Stomach (tissue), 8 donors: ENCODE measurements at regions not wholly inside any gene's neighbourhood (a gene's known extent, or its start where the extent isn't known, plus 50 kb on each side); places are given as distances from the start of the nearest gene placed in this dataset.

Experiments used
- DNase-seq, 2 donors: peaks; one replicate each; pipeline versions ENCODE4 v3.0.0 to v3.0.0-alpha.2; 2013 to 2019
- H3K27ac ChIP-seq, 5 donors: fragments of 200-600 bp in 4 of 5; sonication (generic) in 4 of 5; one replicate each; pipeline ENCODE4 v1.5.1; 2013 to 2019; ENCODE audit warnings: mild to moderate bottlenecking in 1 of 5, moderate library complexity in 1 of 5
- H3K27me3 ChIP-seq, 3 donors: fragments of 200-600 bp; sonication (generic); one replicate each; pipeline ENCODE4 v1.5.1; 2017 to 2019; ENCODE audit warnings: mixed run types in 1 of 3
- H3K36me3 ChIP-seq, 4 donors: fragments of 200-600 bp; sonication (generic); 1 replicate in 3 of 4; 2 replicates in 1 of 4; pipeline ENCODE4 v1.5.1; 2016 to 2019
- H3K4me1 ChIP-seq, 4 donors: fragments of 200-600 bp; sonication (generic); one replicate each; pipeline ENCODE4 v1.5.1; 2016 to 2019
- H3K4me3 ChIP-seq, 4 donors: fragments of 200-600 bp; sonication (generic) in 3 of 4; one replicate each; pipeline ENCODE4 v1.5.1; 2016 to 2019; ENCODE audit warnings: mild to moderate bottlenecking in 1 of 4
- H3K9me3 ChIP-seq, 4 donors: fragments of 200-600 bp; sonication (generic); one replicate each; pipeline ENCODE4 v1.5.1; 2016 to 2019
- EP300 ChIP-seq: sonication (generic); formaldehyde crosslinking; IDR thresholded peaks from one replicate; pipeline ENCODE4 v1.6.1; 2017; ENCODE audit warnings: antibody characterized with exemption
- POLR2A ChIP-seq, 4 donors: fragments of 450-650 bp; IDR thresholded peaks; one replicate each; pipeline ENCODE4 v1.6.1; 2016; ENCODE audit warnings: antibody characterized with exemption in 4 of 4, control low read depth in 2 of 4, mild to moderate bottlenecking in 1 of 4, moderate library complexity in 1 of 4
- POLR2AphosphoS5 ChIP-seq, 3 donors: sonication (generic); formaldehyde crosslinking; IDR thresholded peaks; one replicate each; pipeline ENCODE4 v1.6.1; 2016; ENCODE audit warnings: antibody characterized with exemption in 3 of 3
- WGBS, 5 donors: extraction: QIAGEN DNeasy Blood & Tissue Kit in 3 of 5; methylation state at CpG; one replicate each; pipeline versions ENCODE4 v1.1.5 to v1.1.7; 2013 to 2018; 5-methylcytosine and 5-hydroxymethylcytosine counted together
- intact Hi-C: fragments of 100-400 bp; cut with DNase I; formaldehyde crosslinking; loops from one replicate; pipeline ENCODE4 v1.15.1; 2023; ENCODE audit warnings: low total_unique reads
- TF ChIP-seq, protein P1 (sequence below), 7 experiments: fragments of 450-650 bp in 4 of 7; fragments of 200-600 bp in 3 of 7; sonication (generic) in 3 of 7; IDR thresholded peaks; one replicate each; pipeline ENCODE4 v1.5.1; 2016 to 2019; ENCODE audit warnings: antibody characterized with exemption in 7 of 7, control low read depth in 2 of 7, mild to moderate bottlenecking in 1 of 7
- donor health status: healthy with polysubstance abuse.
- donor health status: Bipolar disorder and iron deficiency.
- donor health status: healthy.

DNA sequence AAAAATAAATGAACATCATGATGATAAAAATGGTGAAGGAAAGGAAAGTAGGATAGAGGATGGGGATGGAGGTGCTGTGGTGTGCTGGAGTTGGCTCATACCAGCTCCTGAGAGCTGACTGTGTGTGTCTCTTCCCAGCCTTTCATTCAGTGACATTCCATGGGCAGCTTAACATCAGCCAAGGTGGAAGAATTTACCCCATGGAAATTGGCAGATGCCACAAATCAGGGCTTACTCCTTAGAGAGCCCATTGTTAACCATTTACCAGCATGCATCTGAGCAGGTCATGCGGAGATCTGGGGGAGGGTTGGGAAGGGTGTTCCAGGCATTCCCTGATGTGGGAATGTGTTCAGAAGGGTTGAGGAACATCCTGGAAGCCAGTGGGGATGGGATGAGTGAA, 164.7 kb upstream of the MYL2 start:
- no peak for TF ChIP-seq POLR2A (IDR thresholded peaks at IDR 0.05)
- no peak for TF ChIP-seq EP300
- TF ChIP-seq, protein P1, sequence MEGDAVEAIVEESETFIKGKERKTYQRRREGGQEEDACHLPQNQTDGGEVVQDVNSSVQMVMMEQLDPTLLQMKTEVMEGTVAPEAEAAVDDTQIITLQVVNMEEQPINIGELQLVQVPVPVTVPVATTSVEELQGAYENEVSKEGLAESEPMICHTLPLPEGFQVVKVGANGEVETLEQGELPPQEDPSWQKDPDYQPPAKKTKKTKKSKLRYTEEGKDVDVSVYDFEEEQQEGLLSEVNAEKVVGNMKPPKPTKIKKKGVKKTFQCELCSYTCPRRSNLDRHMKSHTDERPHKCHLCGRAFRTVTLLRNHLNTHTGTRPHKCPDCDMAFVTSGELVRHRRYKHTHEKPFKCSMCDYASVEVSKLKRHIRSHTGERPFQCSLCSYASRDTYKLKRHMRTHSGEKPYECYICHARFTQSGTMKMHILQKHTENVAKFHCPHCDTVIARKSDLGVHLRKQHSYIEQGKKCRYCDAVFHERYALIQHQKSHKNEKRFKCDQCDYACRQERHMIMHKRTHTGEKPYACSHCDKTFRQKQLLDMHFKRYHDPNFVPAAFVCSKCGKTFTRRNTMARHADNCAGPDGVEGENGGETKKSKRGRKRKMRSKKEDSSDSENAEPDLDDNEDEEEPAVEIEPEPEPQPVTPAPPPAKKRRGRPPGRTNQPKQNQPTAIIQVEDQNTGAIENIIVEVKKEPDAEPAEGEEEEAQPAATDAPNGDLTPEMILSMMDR (IDR thresholded peaks at IDR 0.05) = no peak
- no peak for TF ChIP-seq POLR2AphosphoS5 (IDR thresholded peaks at IDR 0.05)
- no peaks in the 10 kb centered on the region for H3K36me3 ChIP-seq
- no peak for DNase-seq
- intact Hi-C loops = no loop called here
- H3K4me3 ChIP-seq = no peak overlapping the region
- no peaks in the 10 kb centered on the region for H3K4me1 ChIP-seq
- WGBS, 5 donors = 84 to 96% (median 90%) methylated on average over 1 of the region's 1 CpG
- H3K27ac ChIP-seq = no peak overlapping the region
- no peaks in the 10 kb centered on the region for H3K9me3 ChIP-seq
- peaks cover 0 to 19% (median 0%) of the 10 kb centered on the region in 3 donors for H3K27me3 ChIP-seq

DNA sequence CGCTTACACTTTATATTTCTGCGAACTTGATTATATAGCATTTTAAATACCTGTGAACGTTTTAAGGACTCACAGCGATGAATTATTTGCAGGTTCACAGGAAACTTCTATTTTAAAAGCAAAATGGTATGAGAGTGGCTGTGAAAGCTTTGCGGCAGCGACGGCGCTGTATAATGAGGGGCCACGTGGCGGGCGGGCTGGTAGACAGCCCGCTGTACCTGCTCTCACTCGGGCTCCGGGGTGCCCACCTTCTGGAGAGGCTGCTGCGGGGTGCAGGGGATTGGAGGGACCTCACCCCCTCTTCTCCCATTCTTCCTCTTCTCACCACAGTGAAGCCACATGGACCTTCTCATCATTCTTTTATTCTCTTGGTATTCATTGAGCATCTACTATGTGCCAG, 164.2 kb upstream of the MYL2 start:
- intact Hi-C loops = no loop called here
- TF ChIP-seq, protein P1 (IDR thresholded peaks at IDR 0.05) = no peak
- no peak for TF ChIP-seq EP300
- no peak for TF ChIP-seq POLR2AphosphoS5 (IDR thresholded peaks at IDR 0.05)
- no peak for TF ChIP-seq POLR2A (IDR thresholded peaks at IDR 0.05)
- H3K4me1 ChIP-seq = no peaks in the 10 kb centered on the region
- H3K27ac ChIP-seq = no peak overlapping the region
- DNase-seq = no peak
- no peaks in the 10 kb centered on the region for H3K9me3 ChIP-seq
- WGBS, 5 donors = 87 to 90% (median 89%) methylated on average over 15 of the region's 15 CpGs
- no peak overlapping the region for H3K4me3 ChIP-seq
- no peaks in the 10 kb centered on the region for H3K36me3 ChIP-seq
- H3K27me3 ChIP-seq = peaks cover 0 to 19% (median 0%) of the 10 kb centered on the region in 3 donors

DNA sequence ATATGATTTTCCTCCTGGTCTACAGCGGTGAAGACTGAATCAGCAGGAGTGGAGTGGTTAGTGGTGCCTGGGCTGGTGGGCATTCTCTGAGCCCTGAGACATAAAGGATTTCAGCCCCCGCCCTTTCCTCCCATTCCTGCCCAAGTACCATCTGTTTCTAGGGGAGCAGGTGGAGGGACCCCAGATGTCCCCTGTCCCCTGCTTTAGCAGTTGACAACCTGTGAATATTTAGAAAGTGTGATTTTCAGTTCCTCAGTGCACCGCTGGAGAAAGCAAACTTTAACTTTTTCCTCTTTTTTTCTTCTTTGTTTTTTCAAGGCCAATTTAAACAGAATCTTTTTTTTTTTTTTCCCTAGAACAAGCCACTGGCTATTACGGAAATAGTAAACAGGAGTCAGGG, 163.8 kb upstream of the MYL2 start:
- Histone ChIP-seq H3K4me3 (no peak overlapping the region), H3K4me1 (no peaks in the 10 kb centered on the region), H3K27ac (no peak overlapping the region), H3K9me3 (no peaks in the 10 kb centered on the region), H3K27me3 (peaks cover 0 to 19% (median 0%) of the 10 kb centered on the region in 3 donors), H3K36me3 (no peaks in the 10 kb centered on the region)
- 49 to 57% (median 54%) methylated on average over 4 of the region's 4 CpGs for WGBS, 5 donors
- no peak for TF ChIP-seq POLR2A (IDR thresholded peaks at IDR 0.05)
- no peak for TF ChIP-seq EP300
- DNase-seq = no peak
- intact Hi-C loops = no loop called here

DNA sequence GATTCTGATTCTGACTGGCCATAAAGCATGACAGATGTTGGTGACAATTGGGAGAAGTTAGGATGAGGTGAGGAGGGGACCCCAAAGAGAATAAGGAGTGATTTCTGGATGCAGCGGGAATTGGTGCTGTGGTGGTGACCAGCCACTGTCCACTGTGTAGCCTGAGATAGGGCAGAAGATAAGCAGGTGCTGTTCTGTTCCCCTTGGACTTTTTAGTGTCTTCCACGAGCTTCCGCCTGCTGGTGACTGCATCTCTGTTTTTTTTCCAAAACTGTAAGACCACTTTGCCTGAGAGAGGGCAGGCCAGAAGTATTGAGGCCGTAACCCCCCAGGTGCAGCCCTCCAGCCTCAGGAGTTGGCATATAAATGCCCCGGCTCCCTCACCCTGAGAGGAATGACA, 161.2 kb upstream of the MYL2 start:
- peaks cover 0 to 6% (median 3%) of the 10 kb centered on the region in 4 donors for H3K4me1 ChIP-seq
- DNase-seq = no peak
- TF ChIP-seq POLR2A (IDR thresholded peaks at IDR 0.05) (no peak), EP300 (no peak), POLR2AphosphoS5 (IDR thresholded peaks at IDR 0.05) (no peak)
- TF ChIP-seq, protein P1 (IDR thresholded peaks at IDR 0.05) = no peak
- WGBS, 5 donors = 84 to 91% (median 86%) methylated on average over 5 of the region's 5 CpGs
- no peak overlapping the region for H3K27ac ChIP-seq
- intact Hi-C loops = no loop called here
- no peaks in the 10 kb centered on the region for H3K36me3 ChIP-seq
- no peaks in the 10 kb centered on the region for H3K9me3 ChIP-seq
- H3K27me3 ChIP-seq = peaks cover 0 to 19% (median 0%) of the 10 kb centered on the region in 3 donors
- no peak overlapping the region for H3K4me3 ChIP-seq

DNA sequence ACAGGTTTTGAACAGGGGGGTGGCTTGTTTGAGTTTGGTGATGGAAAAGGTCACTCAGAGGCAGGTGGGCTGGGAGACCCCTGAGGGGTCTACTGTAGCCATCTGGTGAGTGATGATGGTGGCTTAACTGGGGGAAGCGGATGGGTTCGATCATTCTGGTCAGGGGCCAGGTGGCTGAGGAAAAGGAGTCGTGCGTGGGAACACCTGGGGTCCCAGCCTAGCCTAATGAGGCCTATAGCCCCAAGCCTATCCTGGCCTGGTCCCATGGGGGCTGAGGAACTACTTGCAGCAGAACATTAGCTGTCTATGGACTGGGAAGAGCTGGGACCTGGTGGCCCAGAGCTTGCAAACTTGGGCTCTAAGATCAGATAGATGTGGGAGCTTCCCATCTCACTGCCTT, 158.4 kb upstream of the MYL2 start:
- no peak for DNase-seq
- WGBS, 5 donors = 89 to 98% (median 93%) methylated on average over 4 of the region's 4 CpGs
- H3K36me3 ChIP-seq = no peaks in the 10 kb centered on the region
- intact Hi-C loops = no loop called here
- H3K27me3 ChIP-seq = peaks cover 0 to 27% (median 0%) of the 10 kb centered on the region in 3 donors
- no peak overlapping the region for H3K4me3 ChIP-seq
- no peak for TF ChIP-seq EP300
- TF ChIP-seq POLR2AphosphoS5 (IDR thresholded peaks at IDR 0.05) = no peak
- TF ChIP-seq, protein P1 (IDR thresholded peaks at IDR 0.05) = no peak
- TF ChIP-seq POLR2A (IDR thresholded peaks at IDR 0.05) = no peak
- H3K4me1 ChIP-seq = peaks cover 0 to 11% (median 5%) of the 10 kb centered on the region in 4 donors
- H3K27ac ChIP-seq = no peak overlapping the region
- H3K9me3 ChIP-seq = no peaks in the 10 kb centered on the region
